ENCODE measurements at regions not wholly inside any gene's neighbourhood (a gene's known extent, or its start where the extent isn't known, plus 50 kb on each side); places are given as distances from the start of the nearest gene placed in this dataset.

DNA sequence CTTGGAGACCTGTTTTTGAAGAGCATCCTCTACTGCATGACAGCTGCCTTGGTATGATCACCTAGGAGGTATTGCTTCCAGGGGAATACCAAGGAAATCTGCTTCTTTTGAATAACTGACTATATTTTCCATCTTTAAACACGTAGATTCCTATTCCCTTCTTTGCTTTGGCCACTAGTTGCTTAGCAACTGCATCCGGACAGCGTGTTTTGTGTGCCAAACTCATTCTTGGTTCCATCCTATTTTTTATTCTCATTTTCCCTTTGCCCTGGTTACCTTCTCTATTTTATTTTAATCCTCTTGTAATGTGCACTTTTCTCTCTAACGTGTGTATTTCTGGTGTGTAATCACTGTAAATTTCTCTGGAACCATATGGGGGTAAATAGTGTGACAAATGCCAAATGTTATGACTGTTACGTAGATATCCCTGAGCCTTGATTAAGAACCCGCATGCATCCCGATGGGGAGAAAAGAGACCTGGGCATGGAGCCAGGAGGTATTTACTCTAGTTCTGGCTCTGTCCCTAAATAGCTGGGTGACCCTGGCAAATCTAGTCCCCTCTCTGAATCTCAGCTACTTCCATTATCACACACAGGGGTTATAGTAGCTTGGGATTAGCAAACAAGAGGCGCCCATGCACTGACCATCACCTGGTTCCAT, 241.7 kb downstream of the MIAT start:
- H3K4me3 ChIP-seq: no peak overlapping the region
- H3K36me3 ChIP-seq: no peaks in the 10 kb centered on the region
- TF ChIP-seq, protein P1, sequence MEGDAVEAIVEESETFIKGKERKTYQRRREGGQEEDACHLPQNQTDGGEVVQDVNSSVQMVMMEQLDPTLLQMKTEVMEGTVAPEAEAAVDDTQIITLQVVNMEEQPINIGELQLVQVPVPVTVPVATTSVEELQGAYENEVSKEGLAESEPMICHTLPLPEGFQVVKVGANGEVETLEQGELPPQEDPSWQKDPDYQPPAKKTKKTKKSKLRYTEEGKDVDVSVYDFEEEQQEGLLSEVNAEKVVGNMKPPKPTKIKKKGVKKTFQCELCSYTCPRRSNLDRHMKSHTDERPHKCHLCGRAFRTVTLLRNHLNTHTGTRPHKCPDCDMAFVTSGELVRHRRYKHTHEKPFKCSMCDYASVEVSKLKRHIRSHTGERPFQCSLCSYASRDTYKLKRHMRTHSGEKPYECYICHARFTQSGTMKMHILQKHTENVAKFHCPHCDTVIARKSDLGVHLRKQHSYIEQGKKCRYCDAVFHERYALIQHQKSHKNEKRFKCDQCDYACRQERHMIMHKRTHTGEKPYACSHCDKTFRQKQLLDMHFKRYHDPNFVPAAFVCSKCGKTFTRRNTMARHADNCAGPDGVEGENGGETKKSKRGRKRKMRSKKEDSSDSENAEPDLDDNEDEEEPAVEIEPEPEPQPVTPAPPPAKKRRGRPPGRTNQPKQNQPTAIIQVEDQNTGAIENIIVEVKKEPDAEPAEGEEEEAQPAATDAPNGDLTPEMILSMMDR (IDR thresholded peaks at IDR 0.05): no peak
- intact Hi-C loops (cut with DNase I; ENCODE audit: low total_unique reads): loop anchor here (10.0 kb wide), 1 partner anchor 206 kb away; no protein-coding TSS in a partner anchor
- peaks cover 0 to 34% (median 18%) of the 10 kb centered on the region in 4 donors for H3K4me1 ChIP-seq
- no peak overlapping the region for H3K27ac ChIP-seq
- H3K9me3 ChIP-seq: no peaks in the 10 kb centered on the region
- H3K27me3 ChIP-seq: no peaks in the 10 kb centered on the region
- no peak for DNase-seq

DNA sequence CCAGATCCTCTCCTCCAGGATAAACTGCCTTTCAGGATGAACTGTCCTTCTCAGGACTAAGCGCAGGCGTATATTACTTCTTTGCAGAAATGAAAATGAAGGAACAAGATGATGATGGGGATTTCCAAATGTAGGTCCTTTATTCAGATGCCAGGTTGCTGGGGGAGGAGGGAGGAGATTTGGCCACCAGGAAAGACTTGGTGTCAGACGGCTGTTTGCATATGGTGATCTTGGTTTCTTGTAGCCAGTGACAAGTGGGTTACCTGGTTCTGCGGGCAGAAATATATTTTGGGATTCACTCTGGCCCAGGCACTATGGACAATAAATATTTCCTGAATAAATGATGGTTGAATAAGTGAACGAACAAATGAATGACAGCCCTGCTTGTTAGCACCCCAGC, 243.4 kb downstream of the MIAT start:
- DNase-seq: no peak
- Histone ChIP-seq H3K27me3 (no peaks in the 10 kb centered on the region), H3K4me1 (peaks cover 0 to 17% (median 5%) of the 10 kb centered on the region in 4 donors), H3K4me3 (no peak overlapping the region), H3K36me3 (no peaks in the 10 kb centered on the region), H3K9me3 (no peaks in the 10 kb centered on the region), H3K27ac (no peak overlapping the region)
- intact Hi-C loops (cut with DNase I; ENCODE audit: low total_unique reads): no loop called here
- TF ChIP-seq, protein P1 (IDR thresholded peaks at IDR 0.05): no peak

DNA sequence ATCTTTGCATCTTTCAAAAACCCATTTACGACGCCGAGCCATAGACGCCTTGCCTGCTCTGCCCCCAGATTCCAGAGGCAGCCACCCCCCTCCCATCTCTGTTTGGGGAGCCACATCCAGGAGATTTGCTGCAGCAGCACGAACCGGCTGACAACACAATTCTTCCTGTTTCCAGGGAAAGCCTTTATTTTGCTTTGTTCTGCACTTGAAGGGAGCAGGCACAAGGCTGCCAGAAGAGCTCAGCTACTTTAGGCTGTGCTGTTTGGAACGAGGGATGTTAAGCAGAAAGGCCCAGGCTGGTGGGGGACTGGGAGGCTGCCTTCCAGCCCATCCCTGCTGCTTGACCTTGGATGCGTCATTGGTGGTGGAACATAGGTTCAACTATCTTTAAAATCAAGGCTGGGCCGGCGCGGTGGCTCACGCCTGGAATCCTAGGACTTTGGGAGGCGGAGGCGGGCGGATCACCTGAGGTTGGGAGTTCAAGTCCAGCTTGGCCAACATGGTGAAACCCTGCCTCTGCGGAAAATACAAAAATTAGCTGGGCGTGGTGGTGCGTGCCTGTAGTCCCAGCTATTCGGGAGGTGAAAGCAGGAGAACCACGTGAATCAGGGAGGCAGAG, 243.9 kb downstream of the MIAT start:
- Histone ChIP-seq H3K27me3 (no peaks in the 10 kb centered on the region), H3K36me3 (no peaks in the 10 kb centered on the region), H3K4me3 (no peak overlapping the region), H3K27ac (no peak overlapping the region), H3K4me1 (peaks cover 0 to 11% (median 4%) of the 10 kb centered on the region in 4 donors), H3K9me3 (no peaks in the 10 kb centered on the region)
- TF ChIP-seq, protein P1 (IDR thresholded peaks at IDR 0.05): no peak
- intact Hi-C loops (cut with DNase I; ENCODE audit: low total_unique reads): no loop called here
- no peak for DNase-seq

DNA sequence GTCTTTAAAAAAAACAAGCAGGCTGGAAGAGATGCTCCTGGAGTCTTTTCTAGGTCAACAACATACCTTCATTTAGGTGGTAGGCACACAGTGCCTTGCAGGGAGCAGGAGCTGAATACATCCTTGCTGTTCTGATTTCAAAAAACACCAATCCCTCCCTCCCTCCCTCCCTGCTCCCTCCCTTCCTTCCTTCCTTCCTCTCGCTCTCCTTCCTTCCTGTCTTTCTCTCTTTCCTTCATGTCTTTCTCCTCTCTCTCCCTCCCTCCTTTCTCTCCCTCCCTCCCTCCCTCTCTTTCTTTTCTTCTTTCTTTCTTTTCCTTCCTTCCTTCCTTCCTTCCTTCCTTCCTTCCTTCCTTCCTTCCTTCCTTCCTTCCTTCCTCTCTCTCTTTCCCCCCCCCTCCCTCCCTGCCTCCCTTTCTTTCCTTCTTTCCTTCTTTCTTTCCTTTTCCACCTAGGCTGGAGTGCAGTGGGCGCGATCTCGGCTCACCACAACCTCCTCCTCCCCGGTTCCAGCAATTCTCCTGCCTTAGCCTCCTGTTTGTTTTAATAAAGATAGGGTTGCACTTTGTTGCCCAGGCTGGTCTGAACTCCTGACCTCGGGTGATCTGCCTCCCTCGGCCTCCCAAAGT, 245.1 kb downstream of the MIAT start:
- Histone ChIP-seq H3K27me3 (no peaks in the 10 kb centered on the region), H3K36me3 (no peaks in the 10 kb centered on the region), H3K4me1 (peaks cover 0 to 9% (median 4%) of the 10 kb centered on the region in 4 donors), H3K4me3 (no peak overlapping the region), H3K9me3 (no peaks in the 10 kb centered on the region), H3K27ac (no peak overlapping the region)
- DNase-seq: no peak
- TF ChIP-seq, protein P1 (IDR thresholded peaks at IDR 0.05): no peak
- intact Hi-C loops (cut with DNase I; ENCODE audit: low total_unique reads): no loop called here

DNA sequence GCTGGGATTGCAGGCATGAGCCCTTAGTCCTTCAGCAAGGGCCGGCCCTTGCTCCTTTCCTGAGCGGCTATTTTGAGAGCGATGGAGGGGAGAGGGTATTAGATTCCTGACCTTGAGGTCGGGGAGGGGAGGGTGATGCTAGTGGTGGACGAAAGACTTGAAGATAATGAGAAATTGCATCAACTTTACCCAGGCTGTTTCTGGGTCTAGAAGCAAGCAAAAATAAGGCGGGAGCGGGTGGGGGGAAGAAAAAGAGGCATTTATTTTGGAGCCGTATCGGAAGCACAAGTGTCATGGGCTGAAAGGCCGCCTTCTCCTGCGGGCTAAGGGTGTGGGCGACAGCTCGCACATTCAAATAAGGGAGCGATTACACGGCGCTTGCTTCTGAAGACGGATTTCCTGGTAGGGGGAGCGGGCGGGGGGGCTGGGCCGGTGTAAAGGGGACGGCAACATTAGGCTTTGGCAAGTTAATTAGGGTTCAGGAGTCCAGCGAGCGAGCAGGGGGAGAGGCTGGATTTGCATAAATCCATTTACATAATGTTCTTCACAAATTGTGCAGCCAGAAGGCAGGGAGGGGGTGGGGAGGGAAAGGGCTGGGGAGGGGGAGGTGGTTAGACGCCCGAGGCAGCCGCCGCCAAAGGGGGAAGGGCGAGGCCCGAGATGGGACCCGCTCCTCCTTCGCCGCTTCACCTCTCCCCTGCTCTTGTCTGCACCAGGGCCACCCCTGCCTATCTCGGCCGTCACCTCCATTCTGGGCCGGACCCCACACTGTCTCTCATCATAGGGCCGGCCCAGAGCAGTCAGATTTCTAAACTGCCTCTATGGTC, 245.9 kb downstream of the MIAT start:
- no peaks in the 10 kb centered on the region for H3K27me3 ChIP-seq
- H3K27ac ChIP-seq: no peak overlapping the region
- H3K4me1 ChIP-seq: peaks cover 0 to 9% (median 4%) of the 10 kb centered on the region in 4 donors
- DNase-seq: no peak
- H3K36me3 ChIP-seq: no peaks in the 10 kb centered on the region
- intact Hi-C loops (cut with DNase I; ENCODE audit: low total_unique reads): no loop called here
- H3K4me3 ChIP-seq: no peak overlapping the region
- TF ChIP-seq, protein P1 (IDR thresholded peaks at IDR 0.05): no peak
- no peaks in the 10 kb centered on the region for H3K9me3 ChIP-seq

Measured in tibial artery (tissue), 4 donors.